HG03558 (cell line): ENCODE measurements at regions not wholly inside any gene's neighbourhood (a gene's known extent, or its start where the extent isn't known, plus 50 kb on each side); places are given as distances from the start of the nearest gene placed in this dataset.

Source experiments
- ATAC-seq: cut with Tn5 transposase; IDR thresholded peaks from one replicate; pipeline ENCODE4 v1.9.1; 2021; ENCODE audit warnings: moderate number of reproducible peaks; ENCODE audit not compliant: unreplicated experiment; ENCODE audit errors: extremely low read depth

GRCh38 chr11:32531528-32531927 is 52.1 kb upstream of the EIF3M start:
- ATAC-seq, result no peak

- ATAC-seq, result peak; percentile 96
Measured at GRCh38 chr11:32529994-32530588, 53.5 kb upstream of the EIF3M start.

- ATAC-seq, result no peak
Measured at GRCh38 chr11:32527261-32528175, 56.1 kb upstream of the EIF3M start.

GRCh38 chr11:32526760-32527159 is 56.9 kb upstream of the EIF3M start:
- ATAC-seq, result no peak

GRCh38 chr11:32511926-32512325 is 71.7 kb upstream of the EIF3M start:
- no peak for ATAC-seq

GRCh38 chr11:32510039-32510438 is 73.6 kb upstream of the EIF3M start:
- ATAC-seq, result no peak

GRCh38 chr11:32508780-32509179 is 73.4 kb upstream of the WT1 start:
- no peak for ATAC-seq

GRCh38 chr11:32500001-32500400 is 64.7 kb upstream of the WT1 start:
- ATAC-seq, result no peak

GRCh38 chr11:32497951-32498350 is 62.6 kb upstream of the WT1 start:
- no peak for ATAC-seq

- ATAC-seq, result no peak
Measured at GRCh38 chr11:32494629-32495028, 59.3 kb upstream of the WT1 start.

- no peak for ATAC-seq
Measured at GRCh38 chr11:32489464-32489863, 54.1 kb upstream of the WT1 start.

GRCh38 chr11:32487270-32487669 is 51.9 kb upstream of the WT1 start:
- ATAC-seq, result no peak

- ATAC-seq, result no peak
Measured at GRCh38 chr11:32485733-32486132, 50.4 kb upstream of the WT1 start.
